Jurkat, Clone E6-1 (cell line): ENCODE measurements at regions not wholly inside any gene's neighbourhood (a gene's known extent, or its start where the extent isn't known, plus 50 kb on each side); places are given as distances from the start of the nearest gene placed in this dataset.

Source experiments
- DNase-seq: peaks from one replicate; pipeline ENCODE4 v3.0.0-alpha.2; 2011; ENCODE audit warnings: low read depth, low spot score
- H3K4me3 ChIP-seq: 2 replicates; pipeline ENCODE4 v1.5.1; 2011; ENCODE audit warnings: mild to moderate bottlenecking, low read length, control low read depth, moderate library complexity

- DNase-seq, result no peak
- no peak overlapping the region for H3K4me3 ChIP-seq
These were observed 67.7 kb upstream of the FCN1 start for GRCh38 chr9:134985451-134985850.

GRCh38 chr9:134986957-134987356 lies 69.2 kb upstream of the FCN1 start:
- no peak overlapping the region for H3K4me3 ChIP-seq
- no peak for DNase-seq

- no peak for DNase-seq
- H3K4me3 ChIP-seq, result no peak overlapping the region
These were observed 69.7 kb upstream of the FCN1 start for GRCh38 chr9:134987376-134987775.

- no peak for DNase-seq
- H3K4me3 ChIP-seq, result no peak overlapping the region
These were observed 70.4 kb upstream of the FCN1 start for GRCh38 chr9:134987906-134988700.

GRCh38 chr9:134988706-134989105 lies 71.0 kb upstream of the FCN1 start:
- DNase-seq, result no peak
- H3K4me3 ChIP-seq, result no peak overlapping the region

GRCh38 chr9:134989206-134990065 lies 71.7 kb upstream of the FCN1 start:
- DNase-seq, result no peak
- H3K4me3 ChIP-seq, result no peak overlapping the region

- no peak for DNase-seq
- H3K4me3 ChIP-seq, result no peak overlapping the region
These were observed 74.4 kb upstream of the FCN1 start for GRCh38 chr9:134991808-134992754.

- DNase-seq, result no peak
These were observed 75.0 kb upstream of the FCN1 start for GRCh38 chr9:134992755-134993124.

GRCh38 chr9:134993416-134993815 lies 75.7 kb upstream of the FCN1 start:
- no peak for DNase-seq
- no peak overlapping the region for H3K4me3 ChIP-seq

More at GRCh38 chr9:134992755-134993124, 75.0 kb upstream of the FCN1 start:
- H3K4me3 ChIP-seq, result no peak overlapping the region

- H3K4me3 ChIP-seq, result no peak overlapping the region
- DNase-seq, result no peak
These were observed 76.4 kb upstream of the FCN1 start for GRCh38 chr9:134993996-134994720.

- no peak overlapping the region for H3K4me3 ChIP-seq
- no peak for DNase-seq
These were observed 77.4 kb upstream of the FCN1 start for GRCh38 chr9:134994926-134995791.

GRCh38 chr9:134995792-134996120 lies 78.0 kb upstream of the FCN1 start:
- no peak overlapping the region for H3K4me3 ChIP-seq
- DNase-seq, result no peak

- no peak overlapping the region for H3K4me3 ChIP-seq
These were observed 79.1 kb upstream of the FCN1 start for GRCh38 chr9:134996591-134997530.

GRCh38 chr9:135000647-135001245 lies 83.0 kb upstream of the FCN1 start:
- DNase-seq, result peak; percentile 10
- no peak overlapping the region for H3K4me3 ChIP-seq

More at GRCh38 chr9:134996591-134997530, 79.1 kb upstream of the FCN1 start:
- DNase-seq, result no peak

- H3K4me3 ChIP-seq, result no peak overlapping the region
- DNase-seq, result no peak
These were observed 83.8 kb upstream of the FCN1 start for GRCh38 chr9:135001526-135001925.

GRCh38 chr9:135002336-135002735 lies 84.6 kb upstream of the FCN1 start:
- H3K4me3 ChIP-seq, result no peak overlapping the region
- no peak for DNase-seq
